HG02970 (cell line): ENCODE measurements at regions not wholly inside any gene's neighbourhood (a gene's known extent, or its start where the extent isn't known, plus 50 kb on each side); places are given as distances from the start of the nearest gene placed in this dataset.

Experiments
- ATAC-seq: cut with Tn5 transposase; IDR thresholded peaks from one replicate; pipeline ENCODE4 v1.9.1; 2021; ENCODE audit warnings: mild to moderate bottlenecking, moderate library complexity, moderate number of reproducible peaks; ENCODE audit not compliant: unreplicated experiment, low FRiP score

DNA sequence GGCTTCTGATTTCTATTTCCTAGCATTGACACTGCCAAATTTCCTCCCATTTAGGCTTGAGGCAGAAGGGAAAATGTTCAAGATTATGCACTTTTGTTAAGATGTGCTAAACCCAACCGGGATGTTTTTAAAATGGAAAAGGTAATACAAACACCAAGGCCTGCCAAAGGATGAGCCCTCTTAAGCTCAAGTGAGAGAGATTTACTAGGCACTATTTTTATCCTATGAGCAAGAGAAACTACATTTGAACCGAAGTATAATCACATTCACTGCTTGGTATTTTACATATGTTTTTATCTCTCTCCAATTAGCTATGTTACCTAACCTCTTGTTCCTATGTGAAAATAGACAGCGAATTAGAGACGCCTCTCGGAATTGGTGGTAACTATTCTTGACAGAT lies 295.8 kb downstream of the GABRB3 start:
- no peak for ATAC-seq

DNA sequence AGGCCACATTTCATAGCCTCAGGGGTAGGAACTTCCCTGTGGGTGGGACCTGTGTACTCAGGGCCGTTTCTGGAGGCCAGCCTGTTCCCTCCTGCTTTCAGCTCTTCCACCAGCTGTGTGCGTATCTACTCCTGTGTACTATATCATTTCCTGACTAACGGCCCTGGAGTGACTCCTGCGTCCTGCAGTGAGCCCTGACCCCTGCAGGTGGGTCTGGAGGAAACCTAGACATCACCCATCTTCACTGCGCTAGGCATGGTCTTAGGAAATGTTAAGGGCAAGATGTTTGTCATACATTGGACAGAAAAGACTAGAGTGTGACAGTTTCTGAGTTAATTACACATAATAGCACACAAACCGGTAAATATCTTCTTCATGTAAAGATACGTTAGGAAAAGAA lies 297.3 kb downstream of the GABRB3 start:
- no peak for ATAC-seq

DNA sequence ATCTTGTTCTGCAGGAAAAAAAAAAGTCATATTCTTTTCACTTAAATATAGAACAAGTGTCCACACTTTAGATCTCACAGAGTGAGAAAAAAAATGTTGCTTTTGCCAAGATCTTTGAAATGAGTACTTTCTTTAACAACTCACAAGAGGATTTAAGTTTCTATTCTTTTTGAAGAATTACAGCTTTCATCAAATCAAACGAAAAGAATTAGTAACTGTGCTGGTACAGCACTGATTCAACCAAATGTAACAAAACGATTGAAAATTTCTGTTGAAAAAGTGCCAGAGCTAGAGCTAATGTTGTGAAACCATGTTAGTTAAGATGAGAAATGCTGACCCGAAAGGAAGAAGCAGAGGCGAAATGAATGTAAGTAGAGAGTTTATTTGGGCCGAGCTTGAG lies 300.2 kb downstream of the GABRB3 start:
- ATAC-seq: no peak

DNA sequence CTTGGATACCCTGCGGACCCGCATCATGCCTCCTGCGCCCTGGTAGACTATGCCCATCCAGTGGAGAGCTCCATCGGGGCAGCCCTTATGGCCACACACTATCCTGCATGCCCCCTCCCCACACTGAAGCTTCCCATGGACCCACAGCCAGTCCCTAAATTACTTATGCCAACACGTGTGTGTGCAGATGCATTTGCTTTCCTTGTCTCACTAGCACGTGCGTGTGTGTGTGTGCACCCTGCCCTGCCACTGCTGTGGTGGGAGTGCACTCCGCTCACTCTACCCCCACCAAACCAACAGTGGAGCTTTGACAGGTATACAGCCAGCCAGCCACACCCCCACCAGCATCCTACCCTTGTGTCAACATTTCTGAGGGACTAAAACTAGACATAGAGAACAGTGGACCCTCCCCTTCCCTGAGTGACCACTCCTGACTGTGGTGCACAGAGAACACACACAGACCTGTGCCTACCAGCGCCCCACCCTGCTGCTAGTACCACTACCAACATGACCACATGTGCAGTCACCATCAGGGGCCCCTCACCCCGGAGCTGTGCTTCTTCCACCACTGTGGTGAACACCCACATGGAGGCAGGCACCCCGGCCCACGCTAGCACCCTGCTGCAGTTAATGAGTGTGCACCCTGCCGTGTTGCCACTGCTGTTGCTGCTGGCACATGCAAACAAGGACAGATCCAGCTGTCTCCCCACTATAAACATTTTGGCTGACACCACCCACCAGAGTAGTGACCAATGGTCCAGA lies 310.8 kb downstream of the GABRB3 start:
- ATAC-seq: no peak

DNA sequence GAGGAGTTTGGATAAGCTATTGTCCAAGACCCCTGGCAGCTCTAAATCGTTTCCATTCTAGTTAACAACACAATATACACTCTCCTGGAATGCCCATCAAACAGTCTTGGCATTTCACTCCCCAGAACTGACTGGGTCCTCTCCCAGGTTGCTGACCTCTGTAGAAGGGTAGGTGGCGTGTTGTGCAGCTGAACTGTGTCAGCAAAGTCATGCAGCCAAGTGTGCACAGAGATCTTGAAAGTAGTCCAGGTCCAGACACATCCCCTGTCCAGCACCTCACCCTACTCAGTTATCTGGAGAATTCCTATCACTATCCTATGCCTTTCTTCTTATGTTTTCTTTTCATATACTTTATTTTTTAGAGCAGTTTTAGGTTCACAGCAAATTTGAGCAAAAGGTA lies 312.7 kb downstream of the GABRB3 start:
- ATAC-seq: no peak

GRCh38 chr15:26455828-26456227 lies 317.0 kb downstream of the GABRB3 start:
- ATAC-seq: no peak

GRCh38 chr15:26453914-26454313 lies 319.0 kb downstream of the GABRB3 start:
- ATAC-seq: no peak

DNA sequence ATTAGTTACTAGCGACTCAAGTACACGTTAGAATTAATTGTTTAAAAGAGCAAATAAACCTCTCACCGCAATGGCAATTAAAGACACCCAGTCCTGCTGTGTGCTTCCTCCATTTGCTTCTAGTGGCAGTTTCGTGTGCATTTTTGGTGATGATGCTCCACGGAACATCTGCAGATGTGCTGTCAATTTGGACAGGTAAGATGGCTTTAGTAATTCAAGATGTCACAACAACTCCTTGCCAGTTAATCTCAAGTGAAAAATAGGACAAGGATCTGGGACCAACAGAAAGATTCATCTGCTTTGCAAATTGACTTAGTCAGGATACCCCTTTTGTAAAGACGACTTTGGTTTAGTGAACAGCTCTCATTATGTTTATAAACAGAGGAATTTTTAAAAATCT lies 320.9 kb downstream of the GABRB3 start:
- no peak for ATAC-seq

DNA sequence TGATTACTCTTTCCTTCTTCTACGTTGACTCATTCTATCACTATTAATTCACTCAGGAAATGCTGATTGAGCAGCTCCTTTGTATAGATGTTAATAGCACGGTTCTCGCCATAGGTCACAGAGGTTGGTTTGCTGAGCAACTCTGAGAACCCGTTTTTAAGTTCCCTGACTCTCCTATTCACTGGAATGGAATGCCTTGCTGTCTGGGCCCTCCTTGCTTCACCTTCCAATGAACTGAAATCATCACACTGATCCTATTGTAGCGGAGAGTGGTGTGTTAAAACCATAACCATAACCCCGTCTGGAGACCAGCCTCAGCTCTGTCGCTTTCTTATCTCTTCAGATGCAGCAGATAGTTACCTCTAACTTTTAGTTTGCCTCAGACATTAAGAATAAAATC lies 323.6 kb downstream of the GABRB3 start:
- no peak for ATAC-seq

DNA sequence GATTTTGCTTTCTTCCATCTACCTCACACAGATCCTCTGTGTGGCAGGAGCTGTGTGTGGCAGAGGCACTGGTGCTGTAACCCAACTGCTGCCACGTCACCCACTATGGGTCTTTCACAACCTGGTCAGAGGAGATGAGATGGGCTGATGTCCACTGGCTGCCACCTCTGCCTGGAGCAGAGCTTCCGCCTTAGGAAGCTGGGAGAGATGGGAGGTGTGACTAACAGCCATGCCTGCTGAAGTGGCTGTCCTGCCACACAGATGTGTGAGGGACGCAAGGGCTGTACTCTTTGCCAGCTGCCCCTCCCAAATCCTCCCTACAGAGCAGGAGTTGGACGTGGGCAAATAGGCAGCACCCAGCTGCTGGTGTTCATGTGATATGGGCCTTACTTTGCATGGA lies 329.5 kb downstream of the GABRB3 start:
- ATAC-seq: no peak

- ATAC-seq: no peak
Observed at GRCh38 chr15:26442680-26443079, 330.2 kb downstream of the GABRB3 start.

- ATAC-seq: no peak
Observed at GRCh38 chr15:26439681-26440080, 333.2 kb downstream of the GABRB3 start.

- ATAC-seq: no peak
Observed at GRCh38 chr15:26438718-26439117, 334.1 kb downstream of the GABRB3 start.

GRCh38 chr15:26438316-26438715 lies 334.6 kb downstream of the GABRB3 start:
- no peak for ATAC-seq

DNA sequence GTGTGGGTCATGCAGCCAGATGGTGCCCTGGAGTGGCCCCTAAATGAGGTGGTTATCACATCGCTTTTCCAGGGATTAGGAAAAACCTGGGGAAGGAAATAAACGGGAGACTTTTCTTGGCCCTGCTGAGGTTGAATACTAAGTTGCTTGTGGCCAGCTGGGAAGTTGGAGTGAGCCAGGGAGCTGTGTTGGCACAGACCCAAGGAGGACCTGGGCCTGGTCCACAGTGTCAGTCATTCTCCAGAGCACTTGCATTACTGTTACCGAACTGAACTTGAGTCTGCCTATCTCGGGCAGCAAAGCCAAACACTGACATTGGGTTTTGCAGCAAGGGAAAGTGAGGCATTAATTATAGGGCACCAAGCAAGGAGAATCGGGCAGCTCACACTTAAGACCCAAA lies 339.0 kb downstream of the GABRB3 start:
- no peak for ATAC-seq

GRCh38 chr15:26433060-26433459 lies 339.8 kb downstream of the GABRB3 start:
- no peak for ATAC-seq

- ATAC-seq: no peak
Observed at GRCh38 chr15:26421065-26421464, 351.8 kb downstream of the GABRB3 start.

DNA sequence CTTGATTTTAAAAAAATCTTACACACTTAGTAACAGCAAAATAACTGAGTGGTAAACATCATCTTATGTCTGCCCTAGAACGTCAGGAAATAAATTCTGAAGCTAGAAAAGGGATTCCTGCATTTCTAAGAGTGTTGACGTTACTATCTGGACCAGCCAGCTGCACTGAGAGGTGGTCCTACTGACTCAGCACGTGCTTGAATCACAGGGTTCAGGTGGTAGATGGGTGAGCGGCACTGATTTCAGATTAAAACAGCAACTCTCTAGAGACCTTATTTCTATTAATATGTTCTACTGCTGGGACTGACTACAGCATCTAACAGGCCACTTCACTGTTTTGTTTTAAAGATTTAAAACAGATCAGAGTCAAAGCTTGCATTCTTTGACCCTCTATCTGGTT lies 377.2 kb downstream of the GABRB3 start:
- no peak for ATAC-seq

- no peak for ATAC-seq
Observed at GRCh38 chr15:26394801-26395200, 378.1 kb downstream of the GABRB3 start.

GRCh38 chr15:26392956-26393355 lies 379.9 kb downstream of the GABRB3 start:
- ATAC-seq: no peak

GRCh38 chr15:26391567-26392194 lies 381.2 kb downstream of the GABRB3 start:
- no peak for ATAC-seq

DNA sequence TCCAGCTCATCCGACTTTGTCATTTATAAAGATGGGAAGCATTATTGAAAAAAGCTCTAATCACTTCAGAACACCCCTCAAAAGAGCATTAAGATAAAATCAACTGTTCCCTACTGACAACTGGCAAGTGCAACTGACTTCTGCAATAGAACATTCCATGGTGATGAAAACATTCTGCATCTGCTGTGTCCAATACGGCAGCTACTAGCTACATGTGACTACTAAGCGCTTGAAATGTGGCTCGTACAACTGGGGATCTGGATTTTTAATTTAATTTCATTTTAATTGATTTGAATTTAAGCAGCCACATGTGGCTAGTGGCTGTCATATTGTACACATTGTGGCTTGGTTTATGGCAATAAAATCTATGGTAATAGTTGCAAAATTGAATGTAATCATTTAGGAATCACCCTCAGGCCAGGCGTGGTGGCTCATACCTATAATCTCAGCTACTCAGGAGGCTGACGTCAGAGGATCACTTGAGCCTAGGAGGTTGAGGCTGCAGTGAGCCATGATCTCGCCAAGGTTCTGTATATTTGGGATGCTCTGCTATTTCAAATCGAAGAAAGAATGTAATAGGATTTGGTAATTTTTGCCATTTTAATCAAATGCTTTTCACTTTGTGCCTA lies 390.3 kb downstream of the GABRB3 start:
- no peak for ATAC-seq
